MCF 10A (cell line): ENCODE measurements at regions not wholly inside any gene's neighbourhood (a gene's known extent, or its start where the extent isn't known, plus 50 kb on each side); places are given as distances from the start of the nearest gene placed in this dataset.
A peak's percentile ranks its signal among the peaks of the same experiment; 100 is the strongest.
"Not testable (repeated sequence)": the region's sequence is repeated elsewhere in the genome, so short reads cannot be mapped to it uniquely, and the experiment has no call there.

Experiments used
- BruUV-seq: library from RNA; stranded (reverse); fragments of 400-500 nt; replicated peaks from 2 replicates; lab custom pipeline; 2021; lab: Mats Ljungman, UMichigan
- CTCF ChIA-PET: fragments of 300-600 bp; sonication (Branson Sonifier 250); formaldehyde crosslinking; extraction: SDS; loops from one replicate; lab custom pipeline; 2021; ENCODE audit warnings: antibody characterized with exemption, inconsistent platforms; lab: Yijun Ruan, JAX
- POLR2A ChIA-PET: fragments of 300-600, 350-650 bp; sonication (Branson Sonifier 250); formaldehyde crosslinking; extraction: SDS; loops from one replicate; lab custom pipeline; 2020; ENCODE audit warnings: antibody characterized with exemption, inconsistent platforms; lab: Yijun Ruan, JAX
- DNase-seq: peaks from one replicate; pipeline ENCODE4 v3.0.0-alpha.2; 2018; ENCODE audit not compliant: unreplicated experiment
- H3K27ac Mint-ChIP-seq: one replicate; pipeline ENCODE4 v1.8.0; 2022; ENCODE audit warnings: mild to moderate bottlenecking, low read depth, mixed read lengths; ENCODE audit not compliant: unreplicated experiment
- H3K27me3 Mint-ChIP-seq: one replicate; pipeline ENCODE4 v1.8.0; 2022; ENCODE audit warnings: mixed read lengths; ENCODE audit not compliant: insufficient read depth, unreplicated experiment
- H3K36me3 Mint-ChIP-seq: one replicate; pipeline ENCODE4 v1.8.0; 2022; ENCODE audit warnings: mild to moderate bottlenecking, moderate library complexity, mixed read lengths; ENCODE audit not compliant: insufficient read depth, unreplicated experiment
- H3K4me1 Mint-ChIP-seq: one replicate; pipeline ENCODE4 v1.8.0; 2022; ENCODE audit warnings: mixed read lengths; ENCODE audit not compliant: insufficient read depth, unreplicated experiment
- H3K4me3 Mint-ChIP-seq: one replicate; pipeline ENCODE4 v1.8.0; 2022; ENCODE audit warnings: mild to moderate bottlenecking, moderate library complexity, mixed read lengths; ENCODE audit not compliant: unreplicated experiment
- H3K9me3 Mint-ChIP-seq: one replicate; pipeline ENCODE4 v1.8.0; 2022; ENCODE audit warnings: mixed read lengths; ENCODE audit not compliant: unreplicated experiment
- CTCF ChIP-seq: fragments of 200-600 bp; IDR thresholded peaks from one replicate; pipeline ENCODE4 v1.8.0; 2022; ENCODE audit warnings: antibody characterized with exemption, mild to moderate bottlenecking; ENCODE audit not compliant: unreplicated experiment
- intact Hi-C: fragments of 100-400 bp; cut with micrococcal nuclease; formaldehyde crosslinking; loops from 2 replicates; pipeline ENCODE4 v1.14.1; 2022

- no TSS peak for BruUV-seq
- Mint-ChIP-seq H3K4me3 (peak overlapping the region; percentile 69), H3K27ac (peak overlapping the region; percentile 96), H3K9me3 (no peaks in the 10 kb centered on the region), H3K36me3 (no peaks in the 10 kb centered on the region), H3K4me1 (peaks cover 23% of the 10 kb centered on the region), H3K27me3 (no peaks in the 10 kb centered on the region)
- TF ChIP-seq CTCF: no peak
- intact Hi-C loops: loop anchor here (2.0 kb wide), 1 partner anchor 124 kb away; no protein-coding TSS in a partner anchor
- peak; percentile 92 for DNase-seq
- ChIA-PET POLR2A (interaction anchor here (0.6 to 1.9 kb wide), 25 partner anchors 8 to 198 kb away, joined by 3 to 9 read pairs (median 4); partner anchors contain the start of gene ANKRD28), CTCF (interaction anchor here (0.6 to 1.2 kb wide), 6 partner anchors 52 to 278 kb away, joined by 3 to 6 read pairs (median 4); no protein-coding TSS in a partner anchor)
Measured at GRCh38 chr3:15982667-15983196, 185.0 kb upstream of the ANKRD28 start.

GRCh38 chr3:15983232-15983631, 185.5 kb upstream of the ANKRD28 start:
- Mint-ChIP-seq H3K27me3 (no peaks in the 10 kb centered on the region), H3K36me3 (no peaks in the 10 kb centered on the region), H3K9me3 (no peaks in the 10 kb centered on the region), H3K4me1 (peaks cover 23% of the 10 kb centered on the region), H3K4me3 (peak overlapping the region; percentile 69), H3K27ac (peak overlapping the region; percentile 96)
- intact Hi-C loops: loop anchor here (2.0 kb wide), 1 partner anchor 124 kb away; no protein-coding TSS in a partner anchor
- no TSS peak for BruUV-seq
- CTCF ChIA-PET: interaction anchor here (0.6 to 1.2 kb wide), 4 partner anchors 51 to 237 kb away, joined by 3 to 6 read pairs (median 4); no protein-coding TSS in a partner anchor
- TF ChIP-seq CTCF: no peak
- POLR2A ChIA-PET: interaction anchor here (0.6 to 1.9 kb wide), 20 partner anchors 8 to 198 kb away, joined by 3 to 9 read pairs (median 4); partner anchors contain the start of gene ANKRD28
- DNase-seq: peak; percentile 78

GRCh38 chr3:15983693-15984092, 185.9 kb upstream of the ANKRD28 start:
- Mint-ChIP-seq H3K27ac (peak overlapping the region; percentile 96), H3K4me1 (peaks cover 23% of the 10 kb centered on the region), H3K27me3 (no peaks in the 10 kb centered on the region), H3K36me3 (no peaks in the 10 kb centered on the region), H3K4me3 (peak overlapping the region; percentile 69), H3K9me3 (peaks cover 2% of the 10 kb centered on the region)
- no TSS peak for BruUV-seq
- intact Hi-C loops: loop anchor here (2.0 kb wide), 1 partner anchor 125 kb away; no protein-coding TSS in a partner anchor
- ChIA-PET POLR2A (interaction anchor here (1.2 to 1.9 kb wide), 6 partner anchors 7 to 168 kb away, joined by 3 to 9 read pairs (median 4); no protein-coding TSS in a partner anchor), CTCF (interaction anchor here (1.1 kb wide), 1 partner anchor 64 kb away, joined by 6 read pairs; no protein-coding TSS in a partner anchor)
- TF ChIP-seq CTCF: no peak
- no peak for DNase-seq

GRCh38 chr3:15989419-15989818, 185.1 kb upstream of the GALNT15 start:
- intact Hi-C loops: no loop called here
- no peaks in the 10 kb centered on the region for H3K36me3 Mint-ChIP-seq
- no peak overlapping the region for H3K27ac Mint-ChIP-seq
- no TSS peak for BruUV-seq
- ChIA-PET POLR2A (no interaction called here), CTCF (no interaction called here)
- H3K4me1 Mint-ChIP-seq: peaks cover 3% of the 10 kb centered on the region
- peaks cover 7% of the 10 kb centered on the region for H3K9me3 Mint-ChIP-seq
- DNase-seq: no peak
- TF ChIP-seq CTCF: no peak
- H3K4me3 Mint-ChIP-seq: no peak overlapping the region
- no peaks in the 10 kb centered on the region for H3K27me3 Mint-ChIP-seq

- H3K4me3 Mint-ChIP-seq, CTCF ChIA-PET, intact Hi-C loops, BruUV-seq, H3K4me1 Mint-ChIP-seq, DNase-seq, H3K27me3 Mint-ChIP-seq, H3K9me3 Mint-ChIP-seq, H3K27ac Mint-ChIP-seq, H3K36me3 Mint-ChIP-seq: not testable (repeated sequence)
- POLR2A ChIA-PET: interaction anchor here (1.4 kb wide), 1 partner anchor 11 kb away, joined by 4 read pairs; no protein-coding TSS in a partner anchor
Measured at GRCh38 chr3:15993660-15994059, 180.8 kb upstream of the GALNT15 start.

- POLR2A ChIA-PET: interaction anchor here (1.0 kb wide), 1 partner anchor 14 kb away, joined by 4 read pairs; no protein-coding TSS in a partner anchor
- H3K36me3 Mint-ChIP-seq, BruUV-seq, CTCF ChIA-PET, H3K4me3 Mint-ChIP-seq, H3K27ac Mint-ChIP-seq, H3K9me3 Mint-ChIP-seq, intact Hi-C loops, DNase-seq, H3K4me1 Mint-ChIP-seq, H3K27me3 Mint-ChIP-seq: not testable (repeated sequence)
Measured at GRCh38 chr3:15996496-15996895, 178.0 kb upstream of the GALNT15 start.
